ENCODE measurements at regions not wholly inside any gene's neighbourhood (a gene's known extent, or its start where the extent isn't known, plus 50 kb on each side); places are given as distances from the start of the nearest gene placed in this dataset.

DNA sequence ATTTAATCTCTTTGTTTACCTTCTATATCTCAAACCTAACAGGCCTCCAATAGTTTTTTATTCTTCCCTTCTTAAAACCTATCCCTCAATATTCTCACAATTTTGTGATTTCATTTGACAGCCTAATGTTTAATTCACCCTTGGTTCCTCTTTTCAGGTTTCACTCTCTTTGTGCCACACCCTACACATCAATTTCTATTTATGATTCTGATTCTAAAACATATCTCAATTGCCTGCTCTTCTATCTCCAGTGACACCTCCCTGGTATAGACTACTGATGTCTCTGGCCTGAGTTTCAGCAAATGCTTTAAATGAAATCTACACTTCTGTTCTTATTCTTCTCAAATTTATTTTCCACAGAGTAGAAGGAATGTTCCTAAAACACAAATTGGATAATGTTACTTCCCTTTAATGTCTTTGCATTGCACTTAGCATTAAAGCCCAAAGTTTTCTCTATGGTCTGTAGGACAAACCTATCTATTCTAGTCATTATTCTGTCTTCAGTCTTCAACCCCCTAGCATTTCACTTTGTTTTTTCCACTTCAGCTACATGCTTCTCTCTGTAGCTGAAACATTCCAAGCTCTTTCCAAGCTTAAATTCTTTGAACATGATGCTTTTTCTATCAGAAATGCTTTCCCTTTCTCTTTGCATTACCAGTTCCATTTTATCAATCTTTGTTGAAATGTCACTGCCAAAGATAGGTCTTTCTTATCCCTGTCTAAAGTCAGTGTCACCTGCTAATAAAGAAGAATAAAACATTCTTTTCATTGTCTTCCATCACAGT is 622.0 kb downstream of the CENPC start:
- DNase-seq: no peak

DNA sequence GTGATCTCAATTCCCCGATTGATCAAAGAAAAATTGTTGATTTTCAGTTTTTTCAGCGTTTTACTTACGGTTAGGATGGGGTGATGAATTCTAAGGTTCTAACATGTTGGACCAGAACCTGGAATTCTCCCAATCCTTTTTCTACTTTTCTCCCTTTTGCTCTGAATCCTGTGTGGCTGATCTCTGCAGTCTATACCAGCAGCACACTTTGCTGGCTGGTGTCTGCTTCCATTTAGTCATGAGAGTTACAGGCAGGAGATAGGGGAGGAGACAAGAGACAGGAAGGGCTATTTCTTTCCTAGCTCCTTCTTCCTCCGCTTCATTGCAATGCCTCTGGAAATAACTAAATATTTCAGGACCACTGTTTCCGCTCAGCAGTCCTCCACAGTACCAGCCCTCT is 623.9 kb downstream of the CENPC start:
- DNase-seq: no peak

DNA sequence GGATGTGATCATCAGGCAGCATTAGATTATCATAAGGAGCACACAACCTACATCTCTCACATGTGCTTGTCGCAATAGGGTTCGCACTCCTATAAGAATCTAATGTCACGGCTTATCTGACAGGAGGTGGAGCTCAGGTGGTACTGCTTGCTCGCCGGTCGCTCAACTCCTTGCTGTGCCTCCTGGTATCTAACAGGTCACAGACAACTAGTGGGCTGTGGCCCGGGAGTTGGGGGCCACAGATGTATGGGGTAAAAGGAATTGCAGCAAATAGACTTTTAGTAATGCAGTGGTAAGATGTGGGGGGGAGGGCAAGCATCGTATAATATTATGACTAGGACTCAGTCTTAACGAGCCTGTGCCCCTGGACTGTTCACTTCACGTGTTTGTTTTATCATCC is 624.8 kb downstream of the CENPC start:
- no peak for DNase-seq

DNA sequence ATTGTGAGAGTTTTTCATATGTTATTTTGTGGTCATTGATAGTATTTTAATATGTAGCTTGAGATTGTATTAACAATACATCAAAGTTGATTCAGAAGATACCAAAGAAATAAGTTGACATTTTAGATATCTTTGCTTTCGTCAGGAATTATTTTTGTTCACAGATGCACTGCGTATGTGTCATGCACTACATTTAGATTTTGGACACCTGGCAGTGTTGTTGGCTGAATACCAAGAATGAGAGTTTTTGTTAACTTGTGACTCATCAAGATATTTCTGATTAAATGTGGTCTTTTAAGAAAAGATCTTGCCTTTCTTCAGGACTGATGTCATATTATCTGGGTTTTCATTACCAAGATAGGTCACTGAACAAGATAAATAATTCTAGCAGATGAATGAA is 633.4 kb downstream of the CENPC start:
- DNase-seq: peak; percentile 32

DNA sequence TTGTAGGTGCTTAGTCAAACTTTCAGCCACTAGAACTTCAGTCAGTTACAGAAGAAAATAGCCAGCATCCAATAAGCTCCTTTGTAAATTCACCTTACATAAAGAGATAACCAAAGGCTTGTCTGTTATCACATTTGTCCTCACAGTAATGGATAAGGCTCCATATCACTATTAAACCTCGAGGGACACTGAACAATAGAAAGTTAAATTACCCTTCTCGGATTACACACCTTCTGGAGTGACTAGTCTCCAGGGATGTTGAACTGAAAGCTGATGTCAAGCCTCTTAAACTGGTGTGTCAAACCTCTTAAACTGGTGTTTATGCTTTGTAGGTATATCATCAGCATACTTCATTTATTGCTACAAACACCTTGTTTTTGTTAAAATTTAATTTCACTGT is 639.0 kb downstream of the CENPC start:
- peak; percentile 94 for DNase-seq

DNA sequence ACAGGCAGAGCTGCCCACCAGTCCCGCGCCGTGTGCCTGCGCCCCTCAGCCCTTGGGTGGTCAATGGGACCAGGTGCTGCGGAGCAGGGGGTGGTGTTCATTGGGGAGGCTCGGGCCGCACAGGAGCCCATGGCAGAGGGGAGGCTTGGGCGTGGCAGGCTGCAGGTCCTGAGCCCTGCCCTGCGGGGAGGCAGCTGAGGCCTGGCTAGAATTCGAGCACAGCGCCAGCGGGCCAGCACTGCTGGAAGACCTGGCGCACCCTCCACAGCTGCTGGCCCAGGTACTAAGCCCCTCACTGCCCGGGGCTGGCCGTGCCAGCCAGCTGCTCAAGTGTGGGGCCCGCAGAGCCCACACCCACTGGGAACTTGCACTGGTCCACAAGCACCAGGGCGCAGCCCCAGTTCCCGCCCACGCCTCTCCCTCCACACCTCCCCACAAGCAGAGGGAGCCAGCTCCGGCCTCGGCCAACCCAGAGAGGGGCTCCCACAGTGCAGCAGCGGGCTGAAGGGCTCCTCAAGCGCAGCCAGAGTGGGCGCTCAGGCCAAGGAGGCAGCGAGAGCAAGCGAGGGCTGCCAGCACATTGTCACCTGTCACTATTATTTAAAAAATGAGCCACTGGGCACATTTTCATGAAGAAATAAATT is 645.8 kb downstream of the CENPC start:
- no peak for DNase-seq

DNA sequence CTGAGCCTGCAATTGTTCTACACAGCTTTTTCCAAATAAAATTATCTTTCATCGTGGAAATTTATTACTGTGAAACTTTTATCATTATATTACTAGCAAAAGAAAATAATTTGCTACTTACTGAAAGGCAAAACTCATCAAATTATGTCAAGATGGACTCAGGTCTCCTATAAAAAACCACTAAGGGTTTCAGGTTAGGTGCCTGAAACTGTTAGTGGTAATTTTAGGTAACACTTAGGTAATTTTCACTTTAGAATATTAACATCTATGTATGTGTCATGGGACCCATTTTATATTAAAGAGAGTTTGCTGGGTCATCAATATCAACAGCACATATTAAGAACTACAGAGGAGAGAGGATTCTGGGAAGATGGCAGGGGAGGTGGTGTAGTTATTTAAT is 651.5 kb downstream of the CENPC start:
- DNase-seq: no peak

DNA sequence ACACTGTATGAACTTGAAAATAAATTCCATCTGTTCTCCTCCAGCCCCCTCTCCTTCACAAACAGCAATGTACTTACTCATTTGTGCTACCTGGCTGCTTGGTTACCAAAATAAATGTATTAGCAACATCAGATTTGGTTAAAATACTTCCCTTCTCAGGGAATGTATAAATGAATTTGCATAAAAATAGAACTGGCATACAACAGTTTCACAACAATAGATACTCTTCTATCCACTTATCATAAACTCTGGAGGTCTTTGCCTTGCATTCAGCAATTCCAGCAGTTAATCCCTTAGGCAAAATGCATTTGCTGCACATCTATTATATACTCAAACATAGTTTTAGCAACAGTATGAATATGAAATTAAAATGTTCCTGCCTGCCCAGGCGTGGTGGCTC is 658.2 kb downstream of the CENPC start:
- DNase-seq: no peak

DNA sequence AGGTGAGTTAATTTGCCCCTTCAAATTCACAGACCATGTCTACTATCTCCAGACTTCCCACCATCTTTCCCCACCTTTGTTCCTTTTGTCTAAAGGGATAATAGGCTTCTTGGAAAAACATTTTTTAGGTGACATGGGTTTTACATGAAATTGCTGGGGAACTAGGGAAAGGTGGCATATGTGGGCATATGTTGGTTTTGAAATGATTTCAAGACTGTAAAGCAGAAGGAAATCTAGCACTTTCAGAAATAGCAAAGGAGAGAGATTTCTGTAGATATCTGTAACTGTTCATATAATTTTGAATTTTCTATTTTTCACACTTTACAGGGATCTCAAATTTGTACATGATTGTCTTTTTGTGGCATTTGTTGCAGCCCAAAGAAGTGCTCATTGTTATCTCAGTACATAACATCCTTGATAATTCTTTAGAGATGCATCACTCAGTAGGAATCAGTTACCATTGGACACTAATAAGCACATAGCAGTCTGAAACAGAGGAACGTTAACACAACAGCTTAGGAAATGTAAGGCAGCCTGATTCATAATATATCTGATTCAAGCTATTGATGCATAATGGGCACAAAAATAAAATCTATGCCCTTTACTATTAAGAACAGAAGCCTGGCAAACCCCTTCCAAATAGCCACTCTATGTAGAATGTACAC is 659.7 kb downstream of the CENPC start:
- DNase-seq: no peak

DNA sequence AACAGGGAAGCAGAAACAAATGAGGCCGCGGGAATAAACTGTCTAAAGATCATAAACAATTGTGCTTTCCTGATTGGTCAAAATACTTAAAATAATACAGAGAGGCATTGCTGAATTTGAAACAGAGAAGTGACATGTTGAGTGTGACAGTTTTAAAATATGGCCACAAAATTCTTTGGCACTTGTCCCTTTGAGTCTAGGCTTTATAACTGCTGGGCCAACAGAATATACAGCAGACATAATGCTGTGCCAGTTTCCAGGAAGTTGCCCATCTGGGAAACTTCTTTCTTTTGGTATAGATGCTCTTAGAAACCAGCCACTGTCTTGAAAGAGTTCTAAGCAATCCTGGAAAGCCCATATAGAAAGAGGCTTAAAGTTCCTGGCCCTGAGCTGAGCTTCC is 668.4 kb downstream of the CENPC start:
- no peak for DNase-seq

DNA sequence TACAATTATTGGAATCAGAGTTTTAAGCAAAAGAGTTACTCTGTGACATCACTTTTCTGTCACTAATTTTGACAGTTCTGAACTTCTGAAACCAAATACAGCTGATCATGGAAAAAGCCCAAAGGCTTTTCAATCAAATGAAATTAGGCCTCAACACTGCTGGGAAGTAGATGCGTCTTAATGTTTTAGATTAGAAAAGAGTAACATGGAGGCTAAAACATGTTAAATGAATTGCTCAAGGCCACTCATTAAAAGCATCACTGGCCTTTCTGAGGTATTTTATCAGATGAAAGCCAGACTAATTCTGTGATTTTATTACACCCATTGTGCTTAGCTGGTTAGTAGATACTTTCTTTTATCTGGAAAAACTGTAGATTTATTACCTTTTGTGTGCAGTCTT is 672.6 kb downstream of the CENPC start:
- DNase-seq: no peak

DNA sequence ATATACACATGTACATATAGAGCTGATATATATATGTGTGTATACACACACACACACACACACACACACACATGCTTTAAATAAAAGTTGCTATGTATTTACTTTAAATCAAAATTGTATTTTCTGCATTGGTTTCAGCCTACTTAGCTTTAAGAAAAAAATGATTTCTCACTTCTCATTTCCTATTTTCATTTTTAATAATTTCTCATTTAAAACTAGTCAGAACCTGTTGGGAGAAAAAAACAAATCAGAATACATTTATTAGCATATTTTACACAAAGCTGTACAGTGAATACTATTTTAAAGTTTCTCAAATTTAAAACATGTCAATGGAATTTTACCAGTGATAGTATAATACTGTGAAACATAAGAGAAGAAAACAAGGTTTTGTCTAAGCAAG is 681.8 kb downstream of the CENPC start:
- no peak for DNase-seq

DNA sequence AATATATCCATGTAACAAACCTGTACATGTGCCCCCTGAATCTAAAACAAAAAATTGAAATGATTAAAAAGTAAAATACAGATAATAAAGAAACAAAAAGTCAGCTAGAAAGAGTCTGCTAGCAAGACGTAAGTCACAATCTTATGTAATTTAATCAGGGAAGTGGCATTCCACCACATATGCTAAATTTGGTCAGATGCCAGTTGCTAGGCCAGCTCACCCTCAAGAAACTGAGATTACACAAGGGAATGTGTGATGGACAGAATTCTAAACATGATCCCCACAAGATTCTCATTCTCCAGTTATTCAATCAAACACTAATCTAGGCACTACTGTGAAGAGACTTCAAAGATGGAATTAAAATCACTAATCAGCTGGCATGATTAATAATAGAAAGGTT is 689.3 kb downstream of the CENPC start:
- DNase-seq: no peak

DNA sequence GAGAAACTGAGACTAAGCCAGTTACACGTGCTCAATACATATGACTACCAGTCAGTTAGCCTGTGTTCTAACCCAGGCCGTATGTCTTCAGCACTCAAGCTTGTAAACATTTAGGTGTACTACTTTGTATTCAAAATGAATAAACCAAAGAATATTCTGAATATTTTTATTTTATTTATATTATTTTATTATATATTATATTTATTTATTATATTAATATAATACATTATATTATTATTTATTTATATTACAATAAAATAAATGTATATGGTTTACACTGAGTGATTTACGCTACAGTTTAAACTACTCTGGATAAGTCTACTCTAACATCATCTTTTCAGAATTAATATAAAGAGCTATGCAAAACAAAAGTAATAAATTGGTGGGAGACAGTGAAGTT is 691.5 kb downstream of the CENPC start:
- DNase-seq: no peak

DNA sequence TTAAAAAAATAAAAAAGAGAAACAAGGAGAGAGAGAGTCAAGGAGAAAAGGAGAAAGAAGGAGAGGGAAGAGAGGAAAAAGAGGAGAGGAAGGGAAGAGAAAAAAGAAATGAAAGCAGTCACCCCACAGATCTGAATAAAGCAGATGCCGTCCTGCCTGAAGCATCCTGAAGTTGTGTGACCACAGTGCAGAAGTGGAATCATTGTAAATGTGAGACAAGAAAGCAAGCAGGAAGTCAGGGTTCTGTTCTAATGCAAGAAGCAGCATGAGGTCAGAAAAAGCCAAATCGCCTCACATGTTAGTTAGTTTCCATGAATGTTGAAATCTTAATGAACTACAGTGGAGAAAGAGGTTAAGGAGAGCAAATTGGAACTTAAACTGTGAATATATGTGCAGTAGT is 692.5 kb downstream of the CENPC start:
- DNase-seq: no peak

DNA sequence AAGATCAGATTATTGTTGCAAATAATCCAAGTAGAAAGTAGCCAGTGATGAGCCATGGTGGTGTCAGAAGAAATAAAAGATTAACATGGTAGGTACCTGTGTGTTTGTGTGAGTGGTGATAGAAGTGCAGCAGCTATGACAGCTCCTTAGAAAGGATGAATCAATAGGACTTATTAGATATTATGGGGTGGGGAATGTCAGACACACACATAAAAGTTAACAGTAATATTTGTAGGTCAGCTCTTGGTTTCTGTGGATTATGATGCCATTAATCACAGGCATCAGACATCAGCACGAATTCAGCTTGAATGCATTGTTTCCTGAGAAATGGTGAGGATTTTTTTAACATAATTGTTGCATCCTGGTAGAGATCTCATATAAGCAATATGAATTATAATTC is 695.7 kb downstream of the CENPC start:
- DNase-seq: no peak

DNA sequence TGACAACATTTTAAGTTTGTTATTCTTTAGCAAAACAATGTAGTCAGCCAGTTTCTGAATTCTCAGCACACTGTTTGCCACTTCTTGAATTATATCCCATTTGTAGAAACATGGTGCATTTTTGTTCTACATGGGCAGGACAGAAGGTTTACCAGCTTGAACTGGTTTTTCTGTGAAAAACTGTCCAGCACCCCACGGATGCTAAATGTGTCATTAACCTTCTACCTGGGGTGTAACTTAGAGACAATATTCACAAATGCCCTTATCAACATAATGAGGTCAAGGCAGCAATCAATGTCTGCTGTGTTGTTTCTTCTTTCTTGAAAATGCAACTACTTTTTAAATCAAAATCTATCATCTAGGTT is 702.6 kb downstream of the CENPC start:
- no peak for DNase-seq

DNA sequence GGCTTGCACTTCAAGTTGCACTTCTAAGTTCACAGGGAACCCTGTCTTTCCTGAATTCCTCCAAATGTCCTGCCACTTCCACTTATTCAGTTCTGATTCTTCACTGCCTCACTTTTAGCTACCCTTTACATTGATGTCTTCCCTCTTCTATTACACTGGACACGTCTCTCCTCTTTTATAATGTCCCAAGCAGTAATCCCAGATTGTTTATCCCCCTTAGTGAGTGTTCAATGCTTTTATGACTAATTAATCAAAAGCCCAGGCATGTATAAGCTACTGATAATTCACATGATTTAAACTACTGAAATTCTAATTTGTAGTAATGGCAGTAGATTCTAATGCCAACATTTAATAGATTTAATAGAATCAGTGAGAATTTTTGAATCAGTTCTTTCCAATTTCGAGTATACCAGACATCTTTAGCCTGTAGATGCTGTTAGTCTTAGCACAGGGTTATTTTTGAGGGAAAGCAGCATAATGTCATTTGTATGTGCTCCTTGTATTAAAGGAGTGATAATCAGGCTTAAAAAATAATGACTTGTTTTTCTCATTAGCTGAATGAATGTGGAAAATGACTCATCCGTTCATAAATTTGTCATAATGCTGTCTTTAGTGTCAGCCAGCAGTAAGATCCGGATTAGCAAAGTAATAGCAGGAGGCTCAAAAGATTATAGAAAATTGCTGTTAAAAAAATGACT is 703.1 kb downstream of the CENPC start:
- DNase-seq: no peak

DNA sequence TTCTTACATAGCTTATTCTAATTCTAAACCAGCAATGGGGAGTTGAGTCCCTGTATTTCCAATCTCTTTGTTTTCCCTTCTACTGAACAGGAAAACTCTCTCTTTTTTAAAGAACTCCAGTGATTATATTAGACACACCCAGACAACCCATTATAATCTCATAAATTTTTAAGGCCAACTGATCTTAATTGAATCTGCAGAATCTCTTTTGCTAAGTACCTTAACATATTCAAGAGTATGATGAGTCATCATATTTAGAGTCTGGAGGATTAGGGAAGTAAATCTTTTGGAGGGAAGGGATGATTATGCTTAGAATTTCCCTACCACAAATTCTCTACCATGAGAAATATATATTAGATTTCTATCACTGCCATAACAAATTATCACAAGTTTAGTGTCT is 705.1 kb downstream of the CENPC start:
- no peak for DNase-seq

DNA sequence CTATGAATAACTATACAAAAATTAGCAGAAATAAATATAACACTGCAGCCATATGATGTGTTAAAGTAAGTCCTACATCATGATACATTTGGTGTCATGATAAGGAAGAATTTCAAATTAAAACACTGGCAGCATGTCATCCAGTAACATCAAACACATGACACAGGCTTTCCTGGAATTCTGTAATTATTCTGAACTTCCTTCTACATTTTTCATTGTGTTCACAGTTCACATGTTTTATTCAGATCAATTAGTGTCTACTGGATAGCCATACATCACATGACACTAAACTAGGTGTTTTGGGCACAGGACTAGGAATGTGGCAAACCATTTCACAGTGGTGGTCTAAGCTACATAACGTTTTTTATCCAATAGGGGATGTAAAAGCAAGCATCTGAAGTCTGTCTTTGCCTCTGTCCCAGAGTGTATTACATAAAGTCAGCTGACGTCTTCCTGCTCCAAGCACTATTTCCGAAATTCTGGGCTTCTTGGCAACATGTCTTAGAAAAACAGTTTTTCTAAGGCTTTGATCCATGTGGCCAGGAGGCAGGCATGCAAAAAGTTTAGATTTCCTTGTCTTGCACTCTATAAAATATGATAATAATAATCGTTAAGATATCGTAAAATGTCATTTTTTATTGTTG is 707.9 kb downstream of the CENPC start:
- no peak for DNase-seq

DNA sequence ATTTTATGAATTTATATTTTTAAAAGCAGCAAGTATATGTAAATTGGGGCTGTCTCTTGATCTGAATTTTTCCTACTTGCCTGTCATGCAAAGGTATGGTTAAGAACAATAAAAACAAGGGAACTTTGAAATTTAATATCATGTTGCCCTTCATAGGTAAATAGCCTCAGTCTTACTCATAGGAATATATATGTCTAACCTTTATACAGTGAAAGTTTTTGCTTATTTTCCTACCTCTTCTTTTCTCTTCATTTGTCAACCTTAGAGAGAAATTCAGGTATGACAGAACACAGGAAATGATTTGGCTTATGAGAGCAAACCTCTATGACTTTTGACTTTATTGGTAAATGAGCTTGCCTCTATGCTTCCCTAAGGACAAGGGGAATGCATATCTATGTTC is 716.0 kb downstream of the CENPC start:
- DNase-seq: no peak

DNA sequence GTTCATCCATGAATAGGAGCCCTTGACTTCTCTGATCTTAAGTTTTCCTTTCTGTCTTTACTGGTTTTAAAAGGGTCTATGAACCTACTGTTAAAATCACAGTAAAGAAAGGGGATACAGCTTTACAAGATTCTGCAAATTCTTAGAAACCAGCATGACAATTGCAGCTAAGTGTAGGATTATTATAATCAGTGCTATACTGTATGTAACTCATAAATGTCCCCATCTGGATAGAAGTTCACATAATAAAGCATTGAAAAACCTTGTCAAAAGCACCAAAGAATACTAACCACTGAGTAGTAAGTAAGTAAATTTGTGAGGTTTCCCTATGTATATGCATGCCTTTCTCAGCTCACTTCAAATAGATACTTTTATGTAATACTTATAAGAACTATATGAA is 724.6 kb downstream of the CENPC start:
- no peak for DNase-seq

DNA sequence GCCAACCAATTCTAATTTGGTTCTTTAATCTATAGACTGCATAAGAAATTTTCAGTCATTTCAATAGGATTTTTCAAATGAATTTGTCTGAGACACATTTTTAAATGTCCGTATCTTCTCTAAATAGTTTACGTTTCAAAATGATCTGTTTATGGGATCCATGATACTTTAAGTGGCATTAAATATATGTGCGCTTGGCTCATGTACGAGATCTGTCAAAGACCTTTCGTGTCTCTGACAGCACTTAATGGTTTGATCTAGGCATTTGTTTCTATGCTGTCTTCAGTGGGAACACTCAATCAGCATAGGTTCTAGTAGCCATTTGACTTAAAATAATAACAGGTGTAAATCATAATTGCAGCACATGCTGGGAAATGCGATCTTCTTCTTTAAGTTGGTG is 731.0 kb downstream of the CENPC start:
- DNase-seq: no peak
